ENCODE measurements at regions not wholly inside any gene's neighbourhood (a gene's known extent, or its start where the extent isn't known, plus 50 kb on each side); places are given as distances from the start of the nearest gene placed in this dataset.

GRCh38 chr6:129967427-129967826, 51.0 kb upstream of the L3MBTL3 start:
- Histone ChIP-seq H3K9ac (ENCODE audit: insufficient read length, low read depth) (no peak overlapping the region), H3K9me3 (ENCODE audit: insufficient read depth, low read length) (peaks cover 8% of the 10 kb centered on the region), H3K36me3 (ENCODE audit: insufficient read depth, insufficient read length, low read length) (no peaks in the 10 kb centered on the region), H3K4me3 (ENCODE audit: insufficient read length, low read depth) (no peak overlapping the region), H3K27me3 (ENCODE audit: insufficient read depth, insufficient read length) (no peaks in the 10 kb centered on the region), H3K4me1 (ENCODE audit: insufficient read depth, insufficient read length) (no peaks in the 10 kb centered on the region)
- no peak for TF ChIP-seq SUZ12 (IDR thresholded peaks at IDR 0.05; ENCODE audit: extremely low read depth, insufficient read depth, insufficient read length)
- no peak for TF ChIP-seq YY1 (IDR thresholded peaks at IDR 0.05; ENCODE audit: insufficient read depth, insufficient read length)
- no peak for TF ChIP-seq ZNF274 (IDR thresholded peaks at IDR 0.05; ENCODE audit: low read depth, low read length)
- DNase-seq (ENCODE audit: low read depth, low spot score): no peak

- Histone ChIP-seq H3K4me1 (ENCODE audit: insufficient read depth, insufficient read length) (no peaks in the 10 kb centered on the region), H3K9me3 (ENCODE audit: insufficient read depth, low read length) (peaks cover 8% of the 10 kb centered on the region), H3K27me3 (ENCODE audit: insufficient read depth, insufficient read length) (no peaks in the 10 kb centered on the region), H3K36me3 (ENCODE audit: insufficient read depth, insufficient read length, low read length) (no peaks in the 10 kb centered on the region), H3K9ac (ENCODE audit: insufficient read length, low read depth) (no peak overlapping the region), H3K4me3 (ENCODE audit: insufficient read length, low read depth) (no peak overlapping the region)
- DNase-seq (ENCODE audit: low read depth, low spot score): no peak
- TF ChIP-seq ZNF274 (IDR thresholded peaks at IDR 0.05; ENCODE audit: low read depth, low read length) (no peak), YY1 (IDR thresholded peaks at IDR 0.05; ENCODE audit: insufficient read depth, insufficient read length) (no peak), SUZ12 (IDR thresholded peaks at IDR 0.05; ENCODE audit: extremely low read depth, insufficient read depth, insufficient read length) (no peak)
Observed at GRCh38 chr6:129966125-129966524, 52.3 kb upstream of the L3MBTL3 start.

- no peak for TF ChIP-seq ZNF274 (IDR thresholded peaks at IDR 0.05; ENCODE audit: low read depth, low read length)
- TF ChIP-seq YY1 (IDR thresholded peaks at IDR 0.05; ENCODE audit: insufficient read depth, insufficient read length): no peak
- no peak for TF ChIP-seq SUZ12 (IDR thresholded peaks at IDR 0.05; ENCODE audit: extremely low read depth, insufficient read depth, insufficient read length)
- Histone ChIP-seq H3K4me1 (ENCODE audit: insufficient read depth, insufficient read length) (no peaks in the 10 kb centered on the region), H3K9me3 (ENCODE audit: insufficient read depth, low read length) (peaks cover 8% of the 10 kb centered on the region), H3K4me3 (ENCODE audit: insufficient read length, low read depth) (no peak overlapping the region), H3K9ac (ENCODE audit: insufficient read length, low read depth) (no peak overlapping the region), H3K27me3 (ENCODE audit: insufficient read depth, insufficient read length) (no peaks in the 10 kb centered on the region), H3K36me3 (ENCODE audit: insufficient read depth, insufficient read length, low read length) (no peaks in the 10 kb centered on the region)
- DNase-seq (ENCODE audit: low read depth, low spot score): no peak
Observed at GRCh38 chr6:129965096-129965495, 53.3 kb upstream of the L3MBTL3 start.

- TF ChIP-seq ZNF274 (IDR thresholded peaks at IDR 0.05; ENCODE audit: low read depth, low read length) (no peak), YY1 (IDR thresholded peaks at IDR 0.05; ENCODE audit: insufficient read depth, insufficient read length) (no peak), SUZ12 (IDR thresholded peaks at IDR 0.05; ENCODE audit: extremely low read depth, insufficient read depth, insufficient read length) (no peak)
- peaks cover 5% of the 10 kb centered on the region for H3K9me3 ChIP-seq (ENCODE audit: insufficient read depth, low read length)
Observed at GRCh38 chr6:129959358-129959930, 58.9 kb upstream of the L3MBTL3 start.

GRCh38 chr6:129957941-129958898, 60.2 kb upstream of the L3MBTL3 start:
- H3K27me3 ChIP-seq (ENCODE audit: insufficient read depth, insufficient read length): no peaks in the 10 kb centered on the region
- H3K9me3 ChIP-seq (ENCODE audit: insufficient read depth, low read length): no peaks in the 10 kb centered on the region; the same call in 1 of the 2 replicates
- DNase-seq (ENCODE audit: low read depth, low spot score): no peak

More at GRCh38 chr6:129959358-129959930, 58.9 kb upstream of the L3MBTL3 start:
- no peaks in the 10 kb centered on the region for H3K36me3 ChIP-seq (ENCODE audit: insufficient read depth, insufficient read length, low read length)
- H3K4me1 ChIP-seq (ENCODE audit: insufficient read depth, insufficient read length): no peaks in the 10 kb centered on the region
- no peaks in the 10 kb centered on the region for H3K27me3 ChIP-seq (ENCODE audit: insufficient read depth, insufficient read length)
- no peak overlapping the region for H3K4me3 ChIP-seq (ENCODE audit: insufficient read length, low read depth)
- DNase-seq (ENCODE audit: low read depth, low spot score): no peak
- no peak overlapping the region for H3K9ac ChIP-seq (ENCODE audit: insufficient read length, low read depth)

GRCh38 chr6:129955584-129955983, 62.8 kb upstream of the L3MBTL3 start:
- TF ChIP-seq SUZ12 (IDR thresholded peaks at IDR 0.05; ENCODE audit: extremely low read depth, insufficient read depth, insufficient read length) (no peak), ZNF274 (IDR thresholded peaks at IDR 0.05; ENCODE audit: low read depth, low read length) (no peak), YY1 (IDR thresholded peaks at IDR 0.05; ENCODE audit: insufficient read depth, insufficient read length) (no peak)
- no peak for DNase-seq (ENCODE audit: low read depth, low spot score)
- H3K4me3 ChIP-seq (ENCODE audit: insufficient read length, low read depth): no peak overlapping the region
- no peaks in the 10 kb centered on the region for H3K27me3 ChIP-seq (ENCODE audit: insufficient read depth, insufficient read length)
- H3K9ac ChIP-seq (ENCODE audit: insufficient read length, low read depth): no peak overlapping the region
- no peaks in the 10 kb centered on the region; the same call in 1 of the 2 replicates for H3K9me3 ChIP-seq (ENCODE audit: insufficient read depth, low read length)
- H3K4me1 ChIP-seq (ENCODE audit: insufficient read depth, insufficient read length): no peaks in the 10 kb centered on the region
- H3K36me3 ChIP-seq (ENCODE audit: insufficient read depth, insufficient read length, low read length): no peaks in the 10 kb centered on the region

More at GRCh38 chr6:129957941-129958898, 60.2 kb upstream of the L3MBTL3 start:
- Histone ChIP-seq H3K36me3 (ENCODE audit: insufficient read depth, insufficient read length, low read length) (no peaks in the 10 kb centered on the region), H3K9ac (ENCODE audit: insufficient read length, low read depth) (no peak overlapping the region), H3K4me3 (ENCODE audit: insufficient read length, low read depth) (no peak overlapping the region), H3K4me1 (ENCODE audit: insufficient read depth, insufficient read length) (no peaks in the 10 kb centered on the region)
- TF ChIP-seq SUZ12 (IDR thresholded peaks at IDR 0.05; ENCODE audit: extremely low read depth, insufficient read depth, insufficient read length) (no peak), YY1 (IDR thresholded peaks at IDR 0.05; ENCODE audit: insufficient read depth, insufficient read length) (no peak), ZNF274 (IDR thresholded peaks at IDR 0.05; ENCODE audit: low read depth, low read length) (no peak)
